ENCODE measurements at regions not wholly inside any gene's neighbourhood (a gene's known extent, or its start where the extent isn't known, plus 50 kb on each side); places are given as distances from the start of the nearest gene placed in this dataset.

GRCh38 chr2:129331638-129332037, 647.8 kb upstream of the RAB6C start:
- TF ChIP-seq SP1 (IDR thresholded peaks at IDR 0.05) (no peak), RXRA (IDR thresholded peaks at IDR 0.05) (no peak), GABPA (IDR thresholded peaks at IDR 0.05 in 1 of 2, conservative IDR thresholded peaks at IDR 0.05 in 1 of 2) (no peak), ATF3 (IDR thresholded peaks at IDR 0.05) (no peak), HNF4A (conservative IDR thresholded peaks at IDR 0.05) (no peak), JUND (IDR thresholded peaks at IDR 0.05) (no peak), FOXA2 (IDR thresholded peaks at IDR 0.05) (no peak)
- TF ChIP-seq, protein P1, sequence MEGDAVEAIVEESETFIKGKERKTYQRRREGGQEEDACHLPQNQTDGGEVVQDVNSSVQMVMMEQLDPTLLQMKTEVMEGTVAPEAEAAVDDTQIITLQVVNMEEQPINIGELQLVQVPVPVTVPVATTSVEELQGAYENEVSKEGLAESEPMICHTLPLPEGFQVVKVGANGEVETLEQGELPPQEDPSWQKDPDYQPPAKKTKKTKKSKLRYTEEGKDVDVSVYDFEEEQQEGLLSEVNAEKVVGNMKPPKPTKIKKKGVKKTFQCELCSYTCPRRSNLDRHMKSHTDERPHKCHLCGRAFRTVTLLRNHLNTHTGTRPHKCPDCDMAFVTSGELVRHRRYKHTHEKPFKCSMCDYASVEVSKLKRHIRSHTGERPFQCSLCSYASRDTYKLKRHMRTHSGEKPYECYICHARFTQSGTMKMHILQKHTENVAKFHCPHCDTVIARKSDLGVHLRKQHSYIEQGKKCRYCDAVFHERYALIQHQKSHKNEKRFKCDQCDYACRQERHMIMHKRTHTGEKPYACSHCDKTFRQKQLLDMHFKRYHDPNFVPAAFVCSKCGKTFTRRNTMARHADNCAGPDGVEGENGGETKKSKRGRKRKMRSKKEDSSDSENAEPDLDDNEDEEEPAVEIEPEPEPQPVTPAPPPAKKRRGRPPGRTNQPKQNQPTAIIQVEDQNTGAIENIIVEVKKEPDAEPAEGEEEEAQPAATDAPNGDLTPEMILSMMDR (IDR thresholded peaks at IDR 0.05; ENCODE audit: low read depth, low read length, missing input control) = no peak
- TF ChIP-seq, protein P2, sequence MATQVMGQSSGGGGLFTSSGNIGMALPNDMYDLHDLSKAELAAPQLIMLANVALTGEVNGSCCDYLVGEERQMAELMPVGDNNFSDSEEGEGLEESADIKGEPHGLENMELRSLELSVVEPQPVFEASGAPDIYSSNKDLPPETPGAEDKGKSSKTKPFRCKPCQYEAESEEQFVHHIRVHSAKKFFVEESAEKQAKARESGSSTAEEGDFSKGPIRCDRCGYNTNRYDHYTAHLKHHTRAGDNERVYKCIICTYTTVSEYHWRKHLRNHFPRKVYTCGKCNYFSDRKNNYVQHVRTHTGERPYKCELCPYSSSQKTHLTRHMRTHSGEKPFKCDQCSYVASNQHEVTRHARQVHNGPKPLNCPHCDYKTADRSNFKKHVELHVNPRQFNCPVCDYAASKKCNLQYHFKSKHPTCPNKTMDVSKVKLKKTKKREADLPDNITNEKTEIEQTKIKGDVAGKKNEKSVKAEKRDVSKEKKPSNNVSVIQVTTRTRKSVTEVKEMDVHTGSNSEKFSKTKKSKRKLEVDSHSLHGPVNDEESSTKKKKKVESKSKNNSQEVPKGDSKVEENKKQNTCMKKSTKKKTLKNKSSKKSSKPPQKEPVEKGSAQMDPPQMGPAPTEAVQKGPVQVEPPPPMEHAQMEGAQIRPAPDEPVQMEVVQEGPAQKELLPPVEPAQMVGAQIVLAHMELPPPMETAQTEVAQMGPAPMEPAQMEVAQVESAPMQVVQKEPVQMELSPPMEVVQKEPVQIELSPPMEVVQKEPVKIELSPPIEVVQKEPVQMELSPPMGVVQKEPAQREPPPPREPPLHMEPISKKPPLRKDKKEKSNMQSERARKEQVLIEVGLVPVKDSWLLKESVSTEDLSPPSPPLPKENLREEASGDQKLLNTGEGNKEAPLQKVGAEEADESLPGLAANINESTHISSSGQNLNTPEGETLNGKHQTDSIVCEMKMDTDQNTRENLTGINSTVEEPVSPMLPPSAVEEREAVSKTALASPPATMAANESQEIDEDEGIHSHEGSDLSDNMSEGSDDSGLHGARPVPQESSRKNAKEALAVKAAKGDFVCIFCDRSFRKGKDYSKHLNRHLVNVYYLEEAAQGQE (IDR thresholded peaks at IDR 0.05) = no peak
- no peak overlapping the region for H3K27ac ChIP-seq (ENCODE audit: low read depth in 1 of 2, low read length in 2 of 2)
- no peak overlapping the region for H3K4me3 ChIP-seq (ENCODE audit: low read depth in 1 of 3, low read length in 3 of 3)
- DNase-seq (ENCODE audit: low spot score) = no peak
- no peak overlapping the region for H3K9ac ChIP-seq (ENCODE audit: low read depth in 1 of 2, low read length in 2 of 2)
- no peaks in the 10 kb centered on the region for H3K9me3 ChIP-seq (ENCODE audit: control insufficient read depth in 4 of 4, low read length in 3 of 4)
- H3K36me3 ChIP-seq (ENCODE audit: control insufficient read depth in 4 of 4, insufficient read depth in 3 of 4, low read depth in 1 of 4, low read length in 3 of 4) = no peaks in the 10 kb centered on the region
- 78% methylated on average over 7 of the region's 7 CpGs for WGBS
- peaks cover 0 to 2% (median 0%) of the 10 kb centered on the region in 4 donors for H3K27me3 ChIP-seq (ENCODE audit: control insufficient read depth in 4 of 4, insufficient read depth in 4 of 4, low read length in 3 of 4)
- H3K4me1 ChIP-seq (ENCODE audit: control insufficient read depth in 4 of 4, insufficient read depth in 4 of 4, low read length in 3 of 4) = no peaks in the 10 kb centered on the region

DNA sequence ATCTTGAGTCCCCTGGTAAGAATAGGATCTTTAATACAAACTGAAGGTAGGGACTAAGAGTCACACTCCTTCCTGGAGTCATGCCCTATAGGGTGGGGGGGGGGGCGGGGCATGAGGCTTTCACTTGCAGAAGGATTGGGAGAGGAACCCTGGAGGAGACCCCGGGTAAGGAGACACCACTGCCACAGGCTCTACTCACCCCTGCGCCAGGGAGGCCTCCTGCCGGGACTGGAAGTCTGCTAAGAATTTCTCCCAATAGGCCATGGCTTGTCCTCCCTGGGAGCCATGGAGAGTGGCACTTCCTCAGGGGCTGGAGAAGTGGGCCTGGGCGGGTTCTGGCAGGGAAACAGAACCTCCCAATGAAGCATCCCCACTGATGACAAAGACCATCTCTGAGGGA, 645.3 kb upstream of the RAB6C start:
- Histone ChIP-seq H3K27me3 (ENCODE audit: control insufficient read depth in 4 of 4, insufficient read depth in 4 of 4, low read length in 3 of 4) (peaks cover 0 to 2% (median 1%) of the 10 kb centered on the region in 4 donors), H3K9me3 (ENCODE audit: control insufficient read depth in 4 of 4, low read length in 3 of 4) (no peaks in the 10 kb centered on the region), H3K9ac (ENCODE audit: low read depth in 1 of 2, low read length in 2 of 2) (no peak overlapping the region), H3K27ac (ENCODE audit: low read depth in 1 of 2, low read length in 2 of 2) (no peak overlapping the region), H3K36me3 (ENCODE audit: control insufficient read depth in 4 of 4, insufficient read depth in 3 of 4, low read depth in 1 of 4, low read length in 3 of 4) (no peaks in the 10 kb centered on the region), H3K4me1 (ENCODE audit: control insufficient read depth in 4 of 4, insufficient read depth in 4 of 4, low read length in 3 of 4) (no peaks in the 10 kb centered on the region), H3K4me3 (ENCODE audit: low read depth in 1 of 3, low read length in 3 of 3) (no peak overlapping the region)
- no peak for DNase-seq (ENCODE audit: low spot score)
- WGBS = 74% methylated on average over 5 of the region's 5 CpGs
- TF ChIP-seq, protein P1 (IDR thresholded peaks at IDR 0.05; ENCODE audit: low read depth, low read length, missing input control) = no peak
- TF ChIP-seq HNF4G (IDR thresholded peaks at IDR 0.05) (no peak), NR2F2 (IDR thresholded peaks at IDR 0.05) (no peak), YY1 (IDR thresholded peaks at IDR 0.05) (no peak), MAX (IDR thresholded peaks at IDR 0.05) (no peak), FOXA2 (IDR thresholded peaks at IDR 0.05) (no peak), RXRA (IDR thresholded peaks at IDR 0.05) (no peak), ZBTB33 (IDR thresholded peaks at IDR 0.05) (no peak), FOXA1 (IDR thresholded peaks at IDR 0.05) (no peak), GABPA (IDR thresholded peaks at IDR 0.05 in 1 of 2, conservative IDR thresholded peaks at IDR 0.05 in 1 of 2) (no peak), ATF3 (IDR thresholded peaks at IDR 0.05) (no peak), EGR1 (IDR thresholded peaks at IDR 0.05; ENCODE audit: low read depth in 2 of 2) (no peak), HNF4A (conservative IDR thresholded peaks at IDR 0.05) (no peak), JUND (IDR thresholded peaks at IDR 0.05) (no peak)
- TF ChIP-seq, protein P2 (IDR thresholded peaks at IDR 0.05) = no peak

All from liver (tissue), 8 donors.